WTC11 (cell line): ENCODE measurements at regions not wholly inside any gene's neighbourhood (a gene's known extent, or its start where the extent isn't known, plus 50 kb on each side); places are given as distances from the start of the nearest gene placed in this dataset.

ENCODE experiments used
- ATAC-seq: fragments of 200-7000 bp; cut with Tn5 transposase; 2 replicates; pipeline ENCODE4 v1.10.0; 2021; ENCODE audit warnings: mild to moderate bottlenecking, moderate library complexity
- CTCF ChIA-PET: fragments of 300-600 bp; sonication (Branson Sonifier 250); formaldehyde crosslinking; loops from one replicate; lab custom pipeline; 2021; ENCODE audit warnings: antibody characterized with exemption; lab: Charles Lee
- POLR2A ChIA-PET: fragments of 350-600 bp; sonication (Branson Sonifier 250); formaldehyde crosslinking; loops from one replicate; lab custom pipeline; 2021; ENCODE audit warnings: antibody characterized with exemption; lab: Charles Lee
- DNase-seq: peaks from one replicate; pipeline ENCODE4 v3.0.0; 2021; ENCODE audit warnings: low spot score
- H3K27ac Mint-ChIP-seq: 2 replicates; pipeline ENCODE4 v1.8.0; 2021; ENCODE audit warnings: mixed read lengths
- H3K27me3 Mint-ChIP-seq: 2 replicates; pipeline ENCODE4 v1.8.0; 2021; ENCODE audit warnings: low read depth, mild to moderate bottlenecking, moderate library complexity, mixed read lengths
- H3K36me3 Mint-ChIP-seq: 2 replicates; pipeline ENCODE4 v1.8.0; 2021; ENCODE audit warnings: mixed read lengths
- H3K4me1 Mint-ChIP-seq: 2 replicates; pipeline ENCODE4 v1.8.0; 2022; ENCODE audit warnings: mixed read lengths
- H3K4me3 Mint-ChIP-seq: 2 replicates; pipeline ENCODE4 v1.8.0; 2021; ENCODE audit warnings: mild to moderate bottlenecking, moderate library complexity, mixed read lengths
- H3K9me3 Mint-ChIP-seq: 2 replicates; pipeline ENCODE4 v1.8.0; 2021; ENCODE audit warnings: mixed read lengths
- EMX1 ChIP-seq: fragments of 250-450 bp; sonication (Bioruptor Pico); IDR thresholded peaks from 2 replicates; pipeline ENCODE4 v1.8.0; 2021; ENCODE audit warnings: mild to moderate bottlenecking
- FOXK1 ChIP-seq: sonication (generic); formaldehyde crosslinking; IDR thresholded peaks from 2 replicates; pipeline ENCODE4 v1.8.0; 2022; ENCODE audit warnings: mild to moderate bottlenecking, moderate library complexity, missing genetic modification reagents
- GTF2I ChIP-seq: fragments of 250-450 bp; sonication (Bioruptor Pico); conservative IDR thresholded peaks from 2 replicates; pipeline ENCODE4 v1.4.0; 2021; ENCODE audit warnings: mild to moderate bottlenecking
- JUN ChIP-seq: sonication (generic); formaldehyde crosslinking; IDR thresholded peaks from 2 replicates; pipeline ENCODE4 v1.8.0; 2023; ENCODE audit warnings: mild to moderate bottlenecking, missing genetic modification reagents
- MXD4 ChIP-seq: fragments of 250-450 bp; sonication (Bioruptor Pico); IDR thresholded peaks from 2 replicates; pipeline ENCODE4 v1.8.0; 2021; ENCODE audit warnings: mild to moderate bottlenecking, moderate library complexity, borderline replicate concordance
- SMAD3 ChIP-seq: sonication (generic); formaldehyde crosslinking; IDR thresholded peaks from 2 replicates; pipeline ENCODE4 v1.8.0; 2022; ENCODE audit warnings: missing genetic modification reagents, mild to moderate bottlenecking, borderline replicate concordance
- TCF7 ChIP-seq: sonication (generic); formaldehyde crosslinking; IDR thresholded peaks from 2 replicates; pipeline ENCODE4 v1.8.0; 2022; ENCODE audit warnings: mild to moderate bottlenecking, low read depth, missing genetic modification reagents, moderate library complexity
- ZBTB21 ChIP-seq: sonication (generic); formaldehyde crosslinking; IDR thresholded peaks from 2 replicates; pipeline ENCODE4 v1.8.1; 2023; ENCODE audit warnings: mild to moderate bottlenecking, missing genetic modification reagents, borderline replicate concordance
- ZNF396 ChIP-seq: fragments of 250-450 bp; sonication (Bioruptor Pico); IDR thresholded peaks from 2 replicates; pipeline ENCODE4 v1.8.0; 2021; ENCODE audit warnings: mild to moderate bottlenecking, moderate library complexity, borderline replicate concordance
- TF ChIP-seq, protein P1 (sequence below): sonication (generic); formaldehyde crosslinking; IDR thresholded peaks from 2 replicates; pipeline ENCODE4 v1.8.0; 2022; ENCODE audit warnings: mild to moderate bottlenecking, missing genetic modification reagents
- TF ChIP-seq, protein P2 (sequence below): sonication (generic); formaldehyde crosslinking; IDR thresholded peaks from 2 replicates; pipeline ENCODE4 v1.8.1; 2022; ENCODE audit warnings: mild to moderate bottlenecking, missing genetic modification reagents, moderate library complexity, borderline replicate concordance
- TF ChIP-seq, protein P3 (sequence below): sonication (generic); formaldehyde crosslinking; IDR thresholded peaks from 2 replicates; pipeline ENCODE4 v1.8.1; 2023; ENCODE audit warnings: mild to moderate bottlenecking, missing genetic modification reagents
- TF ChIP-seq, protein P4 (sequence below): fragments of 250-450 bp; sonication (Bioruptor Pico); IDR thresholded peaks from 2 replicates; pipeline ENCODE4 v2.1.2; 2022; ENCODE audit warnings: mild to moderate bottlenecking, moderate library complexity
- TF ChIP-seq, protein P5 (sequence below): fragments of 250-450 bp; sonication (Bioruptor Pico); IDR thresholded peaks from 2 replicates; pipeline ENCODE4 v1.9.0; 2021; ENCODE audit warnings: mild to moderate bottlenecking
- TF ChIP-seq, protein P6 (sequence below): sonication (generic); formaldehyde crosslinking; IDR thresholded peaks from 2 replicates; pipeline ENCODE4 v1.8.0; 2023; ENCODE audit warnings: missing genetic modification reagents
- TF ChIP-seq, protein P7 (sequence below): fragments of 250-450 bp; sonication (Bioruptor Pico); IDR thresholded peaks from 2 replicates; pipeline ENCODE4 v1.8.0; 2021; ENCODE audit warnings: mild to moderate bottlenecking
- TF ChIP-seq, protein P8 (sequence below): sonication (generic); formaldehyde crosslinking; IDR thresholded peaks from 2 replicates; pipeline ENCODE4 v1.8.1; 2023; ENCODE audit warnings: mild to moderate bottlenecking, missing genetic modification reagents, moderate library complexity
- TF ChIP-seq, protein P9 (sequence below): sonication (generic); formaldehyde crosslinking; IDR thresholded peaks from 2 replicates; pipeline ENCODE4 v1.8.0; 2022; ENCODE audit warnings: mild to moderate bottlenecking, missing genetic modification reagents
- TF ChIP-seq, protein P10 (sequence below): fragments of 250-450 bp; sonication (Bioruptor Pico); IDR thresholded peaks from 2 replicates; pipeline ENCODE4 v1.9.0; 2021; ENCODE audit warnings: moderate library complexity, mild to moderate bottlenecking, inconsistent platforms, borderline replicate concordance

DNA sequence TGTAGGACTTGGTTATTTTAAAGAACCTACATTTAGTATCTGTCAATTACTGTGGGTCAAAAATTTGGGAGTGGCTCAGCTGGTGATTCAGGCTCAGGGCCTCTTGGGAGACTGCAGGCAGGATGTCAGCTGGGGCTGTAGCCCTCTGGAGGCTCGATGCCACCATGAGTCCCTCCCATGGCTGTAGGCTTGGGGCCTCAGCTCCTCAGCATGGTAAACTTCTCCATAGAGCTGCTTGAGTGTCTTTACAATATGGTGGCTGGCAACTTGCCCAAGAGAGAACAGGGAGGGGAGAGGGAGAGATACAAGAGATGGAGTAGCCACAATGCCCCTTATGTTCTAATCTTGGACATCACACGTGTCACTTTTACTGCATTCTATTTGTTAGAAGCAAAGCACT lies 470.4 kb downstream of the CDH26 start (continued):
- TF ChIP-seq, protein P1, sequence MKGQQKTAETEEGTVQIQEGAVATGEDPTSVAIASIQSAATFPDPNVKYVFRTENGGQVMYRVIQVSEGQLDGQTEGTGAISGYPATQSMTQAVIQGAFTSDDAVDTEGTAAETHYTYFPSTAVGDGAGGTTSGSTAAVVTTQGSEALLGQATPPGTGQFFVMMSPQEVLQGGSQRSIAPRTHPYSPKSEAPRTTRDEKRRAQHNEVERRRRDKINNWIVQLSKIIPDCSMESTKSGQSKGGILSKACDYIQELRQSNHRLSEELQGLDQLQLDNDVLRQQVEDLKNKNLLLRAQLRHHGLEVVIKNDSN (CRISPR knock-in tag), result no peak
- TF ChIP-seq, protein P2, sequence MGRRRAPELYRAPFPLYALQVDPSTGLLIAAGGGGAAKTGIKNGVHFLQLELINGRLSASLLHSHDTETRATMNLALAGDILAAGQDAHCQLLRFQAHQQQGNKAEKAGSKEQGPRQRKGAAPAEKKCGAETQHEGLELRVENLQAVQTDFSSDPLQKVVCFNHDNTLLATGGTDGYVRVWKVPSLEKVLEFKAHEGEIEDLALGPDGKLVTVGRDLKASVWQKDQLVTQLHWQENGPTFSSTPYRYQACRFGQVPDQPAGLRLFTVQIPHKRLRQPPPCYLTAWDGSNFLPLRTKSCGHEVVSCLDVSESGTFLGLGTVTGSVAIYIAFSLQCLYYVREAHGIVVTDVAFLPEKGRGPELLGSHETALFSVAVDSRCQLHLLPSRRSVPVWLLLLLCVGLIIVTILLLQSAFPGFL (CRISPR knock-in tag), result no peak
- TF ChIP-seq ZBTB21, result no peak
- no peak for TF ChIP-seq SMAD3
- no peak for TF ChIP-seq JUN
- no peak for TF ChIP-seq TCF7 (CRISPR knock-in tag)
- TF ChIP-seq, all 79 proteins: peak for 0

DNA sequence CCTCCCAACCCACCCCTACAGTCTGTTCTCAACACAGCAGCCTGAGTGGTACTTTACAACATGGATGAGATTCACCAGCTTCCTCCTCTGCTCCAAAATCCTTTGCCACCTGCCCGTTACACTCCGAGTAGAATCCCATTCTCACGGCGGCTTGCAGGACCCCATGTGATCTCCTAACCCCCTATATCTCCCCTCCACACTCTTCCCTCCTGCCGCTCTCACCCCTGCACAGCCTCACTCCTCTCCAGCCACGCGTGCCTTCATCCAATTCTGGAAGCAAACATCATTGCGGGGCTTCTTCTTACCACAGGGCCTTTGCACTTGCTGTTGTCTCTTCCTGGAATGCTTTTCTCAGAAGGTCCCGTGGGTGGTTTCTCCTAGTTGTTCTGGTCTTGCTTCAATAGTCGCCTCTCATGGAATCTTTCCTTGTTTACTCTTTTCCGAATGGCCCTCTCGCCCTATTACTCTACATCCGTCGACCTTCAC lies 472.3 kb downstream of the CDH26 start:
- H3K4me1 Mint-ChIP-seq, result peaks cover 28% of the 10 kb centered on the region

DNA sequence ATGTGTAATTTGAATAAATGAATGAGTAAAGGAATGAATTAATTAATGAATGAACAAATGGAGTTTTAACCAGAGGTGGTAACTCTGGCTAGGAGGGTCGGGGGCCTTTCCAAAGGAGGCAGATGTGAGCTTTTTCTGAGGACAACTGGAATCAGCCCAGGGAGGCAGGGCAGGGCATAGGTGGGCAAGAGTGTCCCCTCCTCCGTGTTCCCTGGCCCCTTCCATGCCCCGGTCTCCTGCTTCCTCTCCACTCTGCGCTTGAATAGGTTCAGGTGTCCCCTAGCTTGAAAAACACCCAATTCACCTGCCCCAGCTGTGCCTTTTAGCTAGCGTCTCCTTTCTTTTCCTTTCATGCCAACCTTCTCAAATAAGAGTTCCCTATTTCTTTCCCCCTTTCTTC lies 473.1 kb downstream of the CDH26 start:
- POLR2A ChIA-PET, result no interaction called here
- Mint-ChIP-seq H3K36me3 (peaks cover 4% of the 10 kb centered on the region; the same call in 1 of the 2 replicates), H3K27ac (no peak overlapping the region), H3K4me1 (peaks cover 28% of the 10 kb centered on the region), H3K9me3 (peaks cover 28% of the 10 kb centered on the region), H3K4me3 (no peak overlapping the region), H3K27me3 (peaks cover 31% of the 10 kb centered on the region)
- DNase-seq, result no peak
- ATAC-seq, result no peak
- CTCF ChIA-PET, result interaction anchor here (0.6 kb wide), 1 partner anchor 221 kb away, joined by 3 read pairs; no protein-coding TSS in a partner anchor
- TF ChIP-seq, protein P3, sequence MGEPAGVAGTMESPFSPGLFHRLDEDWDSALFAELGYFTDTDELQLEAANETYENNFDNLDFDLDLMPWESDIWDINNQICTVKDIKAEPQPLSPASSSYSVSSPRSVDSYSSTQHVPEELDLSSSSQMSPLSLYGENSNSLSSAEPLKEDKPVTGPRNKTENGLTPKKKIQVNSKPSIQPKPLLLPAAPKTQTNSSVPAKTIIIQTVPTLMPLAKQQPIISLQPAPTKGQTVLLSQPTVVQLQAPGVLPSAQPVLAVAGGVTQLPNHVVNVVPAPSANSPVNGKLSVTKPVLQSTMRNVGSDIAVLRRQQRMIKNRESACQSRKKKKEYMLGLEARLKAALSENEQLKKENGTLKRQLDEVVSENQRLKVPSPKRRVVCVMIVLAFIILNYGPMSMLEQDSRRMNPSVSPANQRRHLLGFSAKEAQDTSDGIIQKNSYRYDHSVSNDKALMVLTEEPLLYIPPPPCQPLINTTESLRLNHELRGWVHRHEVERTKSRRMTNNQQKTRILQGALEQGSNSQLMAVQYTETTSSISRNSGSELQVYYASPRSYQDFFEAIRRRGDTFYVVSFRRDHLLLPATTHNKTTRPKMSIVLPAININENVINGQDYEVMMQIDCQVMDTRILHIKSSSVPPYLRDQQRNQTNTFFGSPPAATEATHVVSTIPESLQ (CRISPR knock-in tag), result no peak
- TF ChIP-seq, protein P4, sequence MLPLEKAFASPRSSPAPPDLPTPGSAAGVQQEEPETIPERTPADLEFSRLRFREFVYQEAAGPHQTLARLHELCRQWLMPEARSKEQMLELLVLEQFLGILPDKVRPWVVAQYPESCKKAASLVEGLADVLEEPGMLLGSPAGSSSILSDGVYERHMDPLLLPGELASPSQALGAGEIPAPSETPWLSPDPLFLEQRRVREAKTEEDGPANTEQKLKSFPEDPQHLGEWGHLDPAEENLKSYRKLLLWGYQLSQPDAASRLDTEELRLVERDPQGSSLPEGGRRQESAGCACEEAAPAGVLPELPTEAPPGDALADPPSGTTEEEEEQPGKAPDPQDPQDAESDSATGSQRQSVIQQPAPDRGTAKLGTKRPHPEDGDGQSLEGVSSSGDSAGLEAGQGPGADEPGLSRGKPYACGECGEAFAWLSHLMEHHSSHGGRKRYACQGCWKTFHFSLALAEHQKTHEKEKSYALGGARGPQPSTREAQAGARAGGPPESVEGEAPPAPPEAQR, result no peak
- TF ChIP-seq, protein P5, sequence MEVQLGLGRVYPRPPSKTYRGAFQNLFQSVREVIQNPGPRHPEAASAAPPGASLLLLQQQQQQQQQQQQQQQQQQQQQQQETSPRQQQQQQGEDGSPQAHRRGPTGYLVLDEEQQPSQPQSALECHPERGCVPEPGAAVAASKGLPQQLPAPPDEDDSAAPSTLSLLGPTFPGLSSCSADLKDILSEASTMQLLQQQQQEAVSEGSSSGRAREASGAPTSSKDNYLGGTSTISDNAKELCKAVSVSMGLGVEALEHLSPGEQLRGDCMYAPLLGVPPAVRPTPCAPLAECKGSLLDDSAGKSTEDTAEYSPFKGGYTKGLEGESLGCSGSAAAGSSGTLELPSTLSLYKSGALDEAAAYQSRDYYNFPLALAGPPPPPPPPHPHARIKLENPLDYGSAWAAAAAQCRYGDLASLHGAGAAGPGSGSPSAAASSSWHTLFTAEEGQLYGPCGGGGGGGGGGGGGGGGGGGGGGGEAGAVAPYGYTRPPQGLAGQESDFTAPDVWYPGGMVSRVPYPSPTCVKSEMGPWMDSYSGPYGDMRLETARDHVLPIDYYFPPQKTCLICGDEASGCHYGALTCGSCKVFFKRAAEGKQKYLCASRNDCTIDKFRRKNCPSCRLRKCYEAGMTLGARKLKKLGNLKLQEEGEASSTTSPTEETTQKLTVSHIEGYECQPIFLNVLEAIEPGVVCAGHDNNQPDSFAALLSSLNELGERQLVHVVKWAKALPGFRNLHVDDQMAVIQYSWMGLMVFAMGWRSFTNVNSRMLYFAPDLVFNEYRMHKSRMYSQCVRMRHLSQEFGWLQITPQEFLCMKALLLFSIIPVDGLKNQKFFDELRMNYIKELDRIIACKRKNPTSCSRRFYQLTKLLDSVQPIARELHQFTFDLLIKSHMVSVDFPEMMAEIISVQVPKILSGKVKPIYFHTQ (CRISPR knock-in tag), result no peak
- TF ChIP-seq, protein P6, sequence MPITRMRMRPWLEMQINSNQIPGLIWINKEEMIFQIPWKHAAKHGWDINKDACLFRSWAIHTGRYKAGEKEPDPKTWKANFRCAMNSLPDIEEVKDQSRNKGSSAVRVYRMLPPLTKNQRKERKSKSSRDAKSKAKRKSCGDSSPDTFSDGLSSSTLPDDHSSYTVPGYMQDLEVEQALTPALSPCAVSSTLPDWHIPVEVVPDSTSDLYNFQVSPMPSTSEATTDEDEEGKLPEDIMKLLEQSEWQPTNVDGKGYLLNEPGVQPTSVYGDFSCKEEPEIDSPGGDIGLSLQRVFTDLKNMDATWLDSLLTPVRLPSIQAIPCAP (CRISPR knock-in tag), result no peak
- TF ChIP-seq, protein P7, sequence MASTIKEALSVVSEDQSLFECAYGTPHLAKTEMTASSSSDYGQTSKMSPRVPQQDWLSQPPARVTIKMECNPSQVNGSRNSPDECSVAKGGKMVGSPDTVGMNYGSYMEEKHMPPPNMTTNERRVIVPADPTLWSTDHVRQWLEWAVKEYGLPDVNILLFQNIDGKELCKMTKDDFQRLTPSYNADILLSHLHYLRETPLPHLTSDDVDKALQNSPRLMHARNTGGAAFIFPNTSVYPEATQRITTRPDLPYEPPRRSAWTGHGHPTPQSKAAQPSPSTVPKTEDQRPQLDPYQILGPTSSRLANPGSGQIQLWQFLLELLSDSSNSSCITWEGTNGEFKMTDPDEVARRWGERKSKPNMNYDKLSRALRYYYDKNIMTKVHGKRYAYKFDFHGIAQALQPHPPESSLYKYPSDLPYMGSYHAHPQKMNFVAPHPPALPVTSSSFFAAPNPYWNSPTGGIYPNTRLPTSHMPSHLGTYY, result no peak
- TF ChIP-seq, protein P8, sequence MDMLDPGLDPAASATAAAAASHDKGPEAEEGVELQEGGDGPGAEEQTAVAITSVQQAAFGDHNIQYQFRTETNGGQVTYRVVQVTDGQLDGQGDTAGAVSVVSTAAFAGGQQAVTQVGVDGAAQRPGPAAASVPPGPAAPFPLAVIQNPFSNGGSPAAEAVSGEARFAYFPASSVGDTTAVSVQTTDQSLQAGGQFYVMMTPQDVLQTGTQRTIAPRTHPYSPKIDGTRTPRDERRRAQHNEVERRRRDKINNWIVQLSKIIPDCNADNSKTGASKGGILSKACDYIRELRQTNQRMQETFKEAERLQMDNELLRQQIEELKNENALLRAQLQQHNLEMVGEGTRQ, result no peak
- TF ChIP-seq, protein P1 (CRISPR knock-in tag), result no peak

More for the DNA sequence above, 472.3 kb downstream of the CDH26 start:
- H3K36me3 Mint-ChIP-seq, result peaks cover 4% of the 10 kb centered on the region; the same call in 1 of the 2 replicates
- H3K9me3 Mint-ChIP-seq, result peaks cover 29% of the 10 kb centered on the region
- H3K4me3 Mint-ChIP-seq, result no peak overlapping the region
- ChIA-PET POLR2A (no interaction called here), CTCF (interaction anchor here (0.6 kb wide), 1 partner anchor 682 kb away, joined by 3 read pairs; no protein-coding TSS in a partner anchor)
- ATAC-seq (no peak), DNase-seq (no peak)
- peaks cover 33% of the 10 kb centered on the region for H3K27me3 Mint-ChIP-seq
- no peak overlapping the region for H3K27ac Mint-ChIP-seq
- TF ChIP-seq MXD4 (no peak), GTF2I (CRISPR knock-in tag) (no peak), EMX1 (no peak), ZNF396 (CRISPR knock-in tag) (no peak), FOXK1 (no peak)
- TF ChIP-seq, protein P9, sequence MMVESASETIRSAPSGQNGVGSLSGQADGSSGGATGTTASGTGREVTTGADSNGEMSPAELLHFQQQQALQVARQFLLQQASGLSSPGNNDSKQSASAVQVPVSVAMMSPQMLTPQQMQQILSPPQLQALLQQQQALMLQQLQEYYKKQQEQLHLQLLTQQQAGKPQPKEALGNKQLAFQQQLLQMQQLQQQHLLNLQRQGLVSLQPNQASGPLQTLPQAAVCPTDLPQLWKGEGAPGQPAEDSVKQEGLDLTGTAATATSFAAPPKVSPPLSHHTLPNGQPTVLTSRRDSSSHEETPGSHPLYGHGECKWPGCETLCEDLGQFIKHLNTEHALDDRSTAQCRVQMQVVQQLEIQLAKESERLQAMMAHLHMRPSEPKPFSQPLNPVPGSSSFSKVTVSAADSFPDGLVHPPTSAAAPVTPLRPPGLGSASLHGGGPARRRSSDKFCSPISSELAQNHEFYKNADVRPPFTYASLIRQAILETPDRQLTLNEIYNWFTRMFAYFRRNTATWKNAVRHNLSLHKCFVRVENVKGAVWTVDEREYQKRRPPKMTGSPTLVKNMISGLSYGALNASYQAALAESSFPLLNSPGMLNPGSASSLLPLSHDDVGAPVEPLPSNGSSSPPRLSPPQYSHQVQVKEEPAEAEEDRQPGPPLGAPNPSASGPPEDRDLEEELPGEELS (CRISPR knock-in tag), result no peak
- TF ChIP-seq, protein P10, sequence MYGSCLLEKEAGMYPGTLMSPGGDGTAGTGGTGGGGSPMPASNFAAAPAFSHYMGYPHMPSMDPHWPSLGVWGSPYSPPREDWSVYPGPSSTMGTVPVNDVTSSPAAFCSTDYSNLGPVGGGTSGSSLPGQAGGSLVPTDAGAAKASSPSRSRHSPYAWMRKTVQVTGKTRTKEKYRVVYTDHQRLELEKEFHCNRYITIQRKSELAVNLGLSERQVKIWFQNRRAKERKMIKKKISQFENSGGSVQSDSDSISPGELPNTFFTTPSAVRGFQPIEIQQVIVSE (CRISPR knock-in tag), result no peak
